ENCODE measurements at regions not wholly inside any gene's neighbourhood (a gene's known extent, or its start where the extent isn't known, plus 50 kb on each side); places are given as distances from the start of the nearest gene placed in this dataset.
"Not testable (repeated sequence)": the region's sequence is repeated elsewhere in the genome, so short reads cannot be mapped to it uniquely, and the experiment has no call there.

GRCh38 chr2:106248548-106249151, 54.5 kb upstream of the UXS1 start:
- TF ChIP-seq, protein P1, sequence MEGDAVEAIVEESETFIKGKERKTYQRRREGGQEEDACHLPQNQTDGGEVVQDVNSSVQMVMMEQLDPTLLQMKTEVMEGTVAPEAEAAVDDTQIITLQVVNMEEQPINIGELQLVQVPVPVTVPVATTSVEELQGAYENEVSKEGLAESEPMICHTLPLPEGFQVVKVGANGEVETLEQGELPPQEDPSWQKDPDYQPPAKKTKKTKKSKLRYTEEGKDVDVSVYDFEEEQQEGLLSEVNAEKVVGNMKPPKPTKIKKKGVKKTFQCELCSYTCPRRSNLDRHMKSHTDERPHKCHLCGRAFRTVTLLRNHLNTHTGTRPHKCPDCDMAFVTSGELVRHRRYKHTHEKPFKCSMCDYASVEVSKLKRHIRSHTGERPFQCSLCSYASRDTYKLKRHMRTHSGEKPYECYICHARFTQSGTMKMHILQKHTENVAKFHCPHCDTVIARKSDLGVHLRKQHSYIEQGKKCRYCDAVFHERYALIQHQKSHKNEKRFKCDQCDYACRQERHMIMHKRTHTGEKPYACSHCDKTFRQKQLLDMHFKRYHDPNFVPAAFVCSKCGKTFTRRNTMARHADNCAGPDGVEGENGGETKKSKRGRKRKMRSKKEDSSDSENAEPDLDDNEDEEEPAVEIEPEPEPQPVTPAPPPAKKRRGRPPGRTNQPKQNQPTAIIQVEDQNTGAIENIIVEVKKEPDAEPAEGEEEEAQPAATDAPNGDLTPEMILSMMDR (IDR thresholded peaks at IDR 0.05 in 8 of 11, conservative IDR thresholded peaks at IDR 0.05 in 3 of 11): peak in 5 of 11 experiments; percentile 16 to 45 (median 29)
- not testable (repeated sequence) for TF ChIP-seq POLR2A, POLR2AphosphoS5 (IDR thresholded peaks at IDR 0.05)

Measured in spleen (tissue), 7 donors.